Activated CD8-positive, alpha-beta memory T cell treated with anti-CD3 and anti-CD28 coated beads for 1 hour (primary cell): ENCODE measurements at regions not wholly inside any gene's neighbourhood (a gene's known extent, or its start where the extent isn't known, plus 50 kb on each side); places are given as distances from the start of the nearest gene placed in this dataset.
"Not testable (repeated sequence)": the region's sequence is repeated elsewhere in the genome, so short reads cannot be mapped to it uniquely, and the experiment has no call there.

ENCODE experiments used
- DNase-seq, 2 donors: peaks; one replicate each; pipeline ENCODE4 v3.0.0-alpha.2; 2020; ENCODE audit warnings: low read depth in 1 of 2; ENCODE audit errors: extremely low read depth in 1 of 2

DNA sequence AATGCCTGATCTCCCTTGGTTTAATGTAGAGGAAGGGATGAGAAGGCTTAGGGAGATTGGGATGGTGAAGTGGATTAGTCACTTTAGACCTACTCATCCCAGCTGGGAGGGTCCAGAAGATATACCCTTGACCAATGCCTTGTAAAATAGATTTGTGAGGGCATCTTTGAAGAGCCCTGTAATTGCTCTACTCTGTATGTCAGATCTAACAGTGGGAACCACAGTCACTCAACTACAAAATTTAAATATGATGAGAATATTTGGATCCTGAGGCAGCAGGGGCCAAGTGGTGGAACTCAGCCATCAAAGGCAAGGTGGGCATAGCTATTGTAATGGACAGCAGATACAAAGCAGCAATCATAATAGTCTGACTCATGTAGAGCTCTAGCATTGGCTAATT lies 1272.9 kb upstream of the CITED2 start:
- DNase-seq = not testable (repeated sequence)

DNA sequence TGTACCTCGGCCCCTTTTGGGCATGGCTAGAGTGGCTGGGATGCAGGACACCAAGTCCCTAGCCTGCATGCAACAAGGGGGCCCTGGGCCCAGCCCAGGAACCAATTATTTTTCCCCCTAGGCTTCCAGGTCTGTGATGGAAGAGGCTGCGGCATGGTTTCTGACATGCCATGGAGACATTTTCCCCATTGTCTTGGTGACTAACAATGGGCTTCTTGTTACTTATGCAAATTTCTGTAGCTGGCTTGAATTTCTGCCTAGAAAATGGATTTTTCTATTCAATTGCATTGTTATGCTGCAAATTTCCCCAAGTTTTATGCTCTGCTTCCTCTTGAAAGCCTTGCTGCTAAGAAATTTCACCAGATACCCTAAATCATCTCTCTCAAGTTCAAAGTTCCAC lies 1269.6 kb upstream of the CITED2 start:
- DNase-seq = no peak

DNA sequence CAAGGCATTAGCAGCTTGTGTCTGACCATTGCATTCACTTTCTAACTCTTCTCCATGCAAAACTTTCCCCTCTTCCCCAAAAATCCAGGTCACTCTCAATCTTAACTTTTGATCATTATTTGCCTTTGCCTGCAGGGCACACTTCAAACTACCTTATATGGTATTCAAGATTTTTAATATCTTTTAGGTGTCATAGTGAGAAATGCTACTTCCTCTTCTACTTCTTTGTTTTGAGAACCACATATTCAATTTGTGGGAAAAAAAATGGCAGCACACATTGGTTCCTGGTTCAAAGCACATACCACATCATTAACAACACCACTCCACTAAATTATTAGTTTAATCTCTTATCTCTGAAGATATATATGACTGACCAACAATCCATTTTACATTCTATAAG lies 1267.0 kb upstream of the CITED2 start:
- no peak for DNase-seq

DNA sequence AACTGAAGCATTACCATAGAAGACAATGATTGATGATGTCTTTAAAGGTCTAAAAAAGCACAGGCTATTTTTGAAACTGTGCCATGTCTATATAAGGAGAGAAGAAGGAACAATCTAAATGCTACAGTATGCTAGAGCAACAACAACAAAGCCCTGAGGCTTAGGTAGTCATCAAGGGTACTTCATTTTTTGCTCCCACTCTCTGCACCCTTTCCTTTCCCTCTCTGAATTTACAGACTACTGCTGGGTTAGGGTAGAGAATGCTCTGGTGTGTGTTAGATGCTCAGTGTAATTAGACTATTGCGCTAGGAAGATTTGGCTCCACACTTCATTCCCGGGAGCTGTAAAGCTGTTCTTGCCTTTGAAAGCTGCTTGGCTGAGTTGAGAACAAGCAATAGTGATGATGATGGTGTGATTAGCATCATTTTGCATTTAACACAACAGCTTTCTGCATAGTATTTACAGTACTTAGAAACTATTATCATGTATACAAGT lies 1262.5 kb upstream of the CITED2 start:
- no peak for DNase-seq

DNA sequence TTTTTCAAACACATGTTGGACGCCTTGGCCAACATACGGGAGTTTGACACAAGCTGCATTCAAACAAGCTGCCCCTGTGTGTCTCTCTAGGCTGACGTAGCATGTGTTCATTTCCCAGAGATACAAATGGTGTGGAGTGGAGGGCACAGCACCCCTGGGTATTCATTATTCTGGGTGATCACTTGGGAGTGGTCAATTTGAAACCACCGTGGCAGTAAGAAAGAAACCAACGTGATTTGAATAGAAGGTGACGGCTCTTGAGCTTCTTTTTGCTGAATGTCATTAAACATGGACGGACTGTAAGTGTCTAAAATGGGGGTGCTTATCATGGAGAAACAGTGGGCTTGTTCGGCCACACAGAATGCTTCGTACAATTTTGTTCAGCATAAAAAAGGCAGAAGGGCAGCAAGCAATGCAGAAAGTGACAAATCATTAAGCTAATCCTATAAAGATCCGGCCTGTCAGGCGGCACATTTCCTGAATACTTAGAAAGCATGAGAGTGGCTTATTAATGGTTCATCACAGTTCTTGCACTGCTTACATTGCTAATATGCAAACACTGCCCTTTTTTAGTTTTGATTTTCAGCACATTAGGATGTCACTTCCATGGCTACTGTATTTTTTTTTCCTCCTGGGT lies 1261.9 kb upstream of the CITED2 start:
- DNase-seq = no peak

DNA sequence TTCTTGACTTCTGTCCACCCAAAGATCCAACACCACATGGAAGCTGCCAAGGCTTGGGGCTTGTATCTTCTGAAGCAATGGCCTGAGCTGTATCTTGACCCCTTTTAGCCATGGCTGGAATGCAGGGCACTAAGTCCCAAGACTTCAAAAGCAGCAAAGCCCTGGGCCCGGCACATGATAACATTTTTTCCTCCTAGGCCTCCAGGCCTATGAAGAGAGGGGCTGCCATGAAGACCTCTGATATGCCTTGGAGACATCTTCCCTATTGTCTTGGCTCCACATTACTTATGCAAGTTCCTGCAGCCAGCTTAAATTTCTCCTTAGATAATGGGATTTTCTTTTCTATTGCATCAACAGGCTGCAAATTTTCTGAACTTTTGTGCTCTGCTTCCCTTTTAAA lies 1252.6 kb upstream of the CITED2 start:
- DNase-seq = no peak

DNA sequence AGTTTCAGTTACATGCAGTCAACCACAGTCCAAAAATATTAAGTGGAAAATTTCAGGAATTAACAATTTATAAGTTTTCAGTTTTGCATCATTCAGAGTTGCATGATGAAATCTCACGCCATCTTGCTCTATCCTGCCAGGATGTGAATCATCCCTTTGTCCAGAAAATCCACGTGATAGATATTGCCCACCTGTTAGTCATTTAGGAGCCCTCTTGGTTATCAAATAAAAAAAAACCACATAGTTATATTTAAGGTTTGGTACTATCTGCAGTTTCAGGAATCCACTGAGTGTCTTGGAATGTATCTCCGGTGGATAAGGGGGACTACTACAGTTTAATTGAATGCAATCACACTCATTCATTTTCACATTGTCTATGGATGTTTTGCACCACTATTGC lies 1249.0 kb upstream of the CITED2 start:
- no peak for DNase-seq

DNA sequence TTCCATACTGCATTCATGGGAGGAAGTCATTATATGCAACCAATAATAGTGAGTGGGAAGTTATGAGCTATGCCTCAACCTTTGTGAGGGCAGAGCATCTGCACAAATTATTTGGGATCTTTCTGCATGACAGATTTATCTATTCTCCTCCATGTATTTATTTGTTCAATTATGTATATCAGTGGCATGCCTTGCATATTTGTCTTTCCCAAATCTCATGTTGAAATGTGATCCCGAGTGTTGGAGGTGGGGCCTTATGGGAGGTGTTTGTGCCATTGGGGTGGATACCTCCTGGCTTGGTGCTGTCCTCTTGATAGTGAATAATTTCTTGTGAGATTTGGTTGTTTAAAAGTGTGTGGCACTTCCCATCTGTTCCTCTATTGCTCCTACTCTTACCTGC lies 1246.0 kb upstream of the CITED2 start:
- no peak for DNase-seq

DNA sequence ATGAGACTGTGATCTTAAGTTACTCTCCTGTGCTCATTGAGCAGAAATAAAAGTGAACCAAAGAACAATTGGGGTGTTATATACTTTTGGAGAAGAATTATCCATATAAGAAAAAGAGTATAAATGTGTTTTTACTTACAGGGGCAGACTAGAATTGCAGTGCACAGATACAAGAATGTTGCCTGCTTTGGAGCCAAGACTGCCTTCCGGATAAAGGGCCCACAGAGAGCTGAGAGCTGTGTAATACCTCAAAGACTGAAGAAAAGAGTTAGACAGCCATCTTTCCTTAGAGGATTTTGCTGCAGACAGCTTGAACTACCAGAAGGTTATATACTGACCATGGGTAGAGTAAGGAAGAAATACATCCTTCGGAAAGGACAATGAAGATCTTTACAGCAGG lies 1235.5 kb upstream of the CITED2 start:
- no peak for DNase-seq

DNA sequence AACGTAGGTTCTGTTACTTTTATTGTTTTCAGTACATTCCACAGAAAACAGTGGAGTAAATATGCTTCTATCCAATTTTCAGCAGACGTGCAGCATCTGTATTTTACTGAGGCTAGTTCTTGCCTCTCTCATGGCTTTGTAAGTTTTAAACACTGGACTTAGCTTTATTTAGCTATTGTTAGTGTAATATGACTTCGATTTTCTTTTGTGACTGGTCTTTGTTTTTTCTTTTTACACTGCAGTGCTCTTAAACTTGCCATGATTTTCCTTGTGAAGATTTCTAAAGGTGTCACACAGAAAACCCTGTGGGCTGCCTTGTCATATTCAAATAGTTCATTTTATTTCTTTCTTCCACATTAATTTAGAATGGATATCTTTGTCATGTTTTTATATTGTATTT lies 1234.9 kb upstream of the CITED2 start:
- no peak for DNase-seq

DNA sequence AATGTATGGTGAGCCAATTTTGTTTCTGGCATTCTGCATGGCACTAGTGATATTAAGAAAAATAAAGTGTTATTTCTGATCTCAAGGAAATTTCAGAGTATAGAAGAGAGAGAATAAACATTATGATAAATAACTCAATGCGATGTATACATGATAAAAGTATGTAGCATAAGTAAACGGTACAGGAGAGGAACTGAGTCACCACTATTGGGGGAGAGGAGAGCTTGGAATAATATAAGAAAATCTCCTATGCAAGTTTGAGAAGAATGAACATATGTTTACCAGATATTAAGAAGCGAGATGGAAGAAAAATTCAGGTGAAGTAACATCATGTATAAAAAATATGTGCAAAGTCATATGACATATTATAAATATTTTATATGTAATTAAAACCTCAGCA lies 1230.3 kb upstream of the CITED2 start:
- DNase-seq = no peak

DNA sequence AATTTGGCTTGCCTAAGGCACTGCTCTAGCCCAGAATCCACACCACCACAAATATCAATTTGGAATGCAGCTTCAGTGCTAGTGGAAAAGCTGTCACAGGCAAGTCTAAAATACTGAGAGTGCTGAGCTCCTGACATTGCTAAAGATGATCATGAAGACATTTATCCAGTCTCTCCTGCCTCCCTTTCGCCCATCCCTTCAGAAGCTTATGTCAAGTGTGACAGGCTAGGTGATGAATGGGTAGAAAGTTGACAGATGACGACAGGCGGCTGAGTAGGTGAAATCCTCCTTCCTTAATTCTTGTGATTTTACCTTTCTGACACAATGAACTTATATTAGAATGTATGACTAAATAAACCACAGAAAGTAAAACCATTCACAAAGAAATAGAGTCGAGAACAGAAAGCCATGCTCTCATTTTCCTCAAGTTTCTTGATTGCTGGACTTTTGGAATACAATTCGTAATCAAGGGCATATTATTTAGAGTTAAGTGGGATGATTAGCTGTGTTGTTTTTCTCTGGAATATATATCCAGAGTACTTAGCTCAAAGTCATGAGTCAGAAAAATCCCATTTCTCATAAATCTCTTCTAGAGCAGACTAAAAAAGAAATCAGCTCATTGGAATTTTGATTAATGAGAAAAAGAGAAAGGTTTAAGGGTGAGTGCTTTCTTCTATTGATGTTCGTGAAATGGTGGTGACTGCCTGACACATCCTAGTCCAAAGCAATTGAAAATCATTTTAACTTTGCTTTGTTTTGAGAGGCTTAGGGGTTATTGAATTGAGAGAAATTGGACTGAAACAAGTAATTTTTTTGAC lies 1228.2 kb upstream of the CITED2 start:
- DNase-seq = no peak

DNA sequence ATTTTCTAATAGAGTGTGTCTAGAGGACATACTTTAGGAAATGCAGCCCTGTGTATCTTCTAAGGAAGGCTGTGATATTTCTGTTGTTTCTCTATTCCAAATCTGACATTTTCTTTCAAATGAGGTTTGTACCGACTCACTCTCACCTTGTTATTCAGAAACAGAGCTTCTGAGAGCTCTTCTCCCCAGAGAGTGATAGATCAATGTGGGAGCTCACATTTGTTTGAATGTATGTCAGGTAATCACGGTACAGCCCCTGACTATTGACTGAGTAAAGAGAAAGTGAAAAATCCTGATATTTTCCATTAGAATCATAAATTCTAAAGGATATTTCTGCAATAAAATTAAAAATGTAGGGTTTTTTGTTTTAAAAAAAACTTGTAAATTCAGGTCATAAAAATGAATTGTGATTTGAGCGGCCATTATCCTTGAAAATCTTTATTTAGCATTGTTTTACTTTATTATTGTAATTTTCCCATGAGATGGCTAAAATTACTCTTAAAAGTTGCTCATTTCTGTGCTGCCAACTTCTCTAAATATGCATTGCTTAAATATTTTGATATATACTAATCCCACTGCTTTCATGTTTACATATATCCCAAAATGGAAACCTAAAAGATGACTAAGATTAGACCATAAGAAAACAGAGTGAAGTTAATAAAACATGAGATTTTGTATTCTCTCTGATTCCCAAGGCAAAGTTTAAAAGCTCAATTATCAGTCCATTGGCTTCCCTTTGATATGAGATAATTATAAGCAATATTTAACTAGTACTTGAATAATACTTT lies 1226.8 kb upstream of the CITED2 start:
- no peak for DNase-seq

DNA sequence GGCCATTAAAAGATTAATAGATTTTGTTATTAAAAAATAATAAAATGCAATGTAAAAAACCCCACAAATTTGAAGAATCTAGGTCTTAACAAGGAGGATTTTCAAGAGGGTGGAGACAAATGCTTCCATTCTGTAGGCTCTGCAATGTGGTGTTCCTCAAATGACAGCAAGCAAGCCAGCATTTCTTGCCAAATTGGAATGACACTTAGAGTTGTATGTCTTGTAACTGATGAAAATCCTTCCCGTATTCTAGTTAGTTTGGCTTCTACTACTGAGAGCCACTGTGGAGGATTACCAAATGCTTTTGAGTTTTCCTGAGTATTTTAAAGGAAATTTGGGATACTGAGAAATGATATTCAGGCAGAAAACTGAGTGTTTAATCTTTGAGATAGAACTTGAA lies 1225.5 kb upstream of the CITED2 start:
- DNase-seq = no peak

DNA sequence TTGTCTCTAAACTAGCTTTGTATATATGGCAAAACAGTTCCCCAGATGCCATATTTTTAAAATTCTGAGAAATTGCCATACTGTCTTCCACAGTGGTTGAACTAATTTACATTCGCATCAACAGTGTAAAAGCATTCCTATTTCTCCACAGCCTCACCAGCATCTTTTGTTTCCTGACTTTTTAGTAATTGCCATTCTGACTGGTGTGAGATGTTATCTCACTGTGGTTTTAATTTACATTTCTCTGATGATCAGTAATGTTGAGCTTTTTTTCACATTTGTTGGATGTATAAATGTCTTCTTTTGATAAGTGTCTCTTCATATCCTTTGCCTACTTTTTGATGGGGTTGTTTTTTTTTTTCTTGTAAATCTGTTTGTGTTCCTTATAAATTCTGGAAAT lies 1222.7 kb upstream of the CITED2 start:
- no peak for DNase-seq

DNA sequence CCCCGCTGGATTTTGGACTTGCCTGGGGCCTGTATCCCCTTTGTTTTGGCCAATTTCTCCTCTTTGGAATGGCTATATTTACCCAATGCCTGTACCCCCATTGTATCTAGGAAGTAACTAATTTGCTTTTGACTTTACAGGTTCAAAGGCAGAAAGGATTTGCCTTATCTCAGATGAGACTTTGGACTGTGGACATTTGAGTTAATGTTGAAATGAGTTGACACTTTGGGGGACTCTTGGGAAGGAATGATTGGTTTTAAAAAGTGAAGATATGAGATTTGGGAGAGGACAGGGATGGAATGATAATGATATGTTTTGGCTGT lies 1220.3 kb upstream of the CITED2 start:
- no peak for DNase-seq

DNA sequence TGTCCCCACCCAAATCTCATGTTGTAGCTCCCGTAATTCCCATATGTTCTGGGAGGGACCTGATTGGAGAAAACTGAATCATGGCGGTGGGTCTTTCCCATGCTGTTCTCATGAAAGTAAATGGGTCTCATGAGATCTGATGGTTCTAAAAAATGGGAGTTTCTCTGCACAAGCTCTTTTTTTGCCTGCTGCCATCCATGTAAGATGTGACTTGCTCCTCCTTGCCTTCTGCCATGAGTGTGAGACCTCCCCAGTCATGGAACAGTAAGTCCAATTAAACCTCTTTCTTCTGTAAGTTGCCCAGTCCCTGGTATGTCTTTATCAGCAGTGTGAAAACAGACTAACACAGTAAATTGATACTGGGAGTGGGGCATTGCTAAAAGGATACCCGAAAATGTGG lies 1218.4 kb upstream of the CITED2 start:
- no peak for DNase-seq

DNA sequence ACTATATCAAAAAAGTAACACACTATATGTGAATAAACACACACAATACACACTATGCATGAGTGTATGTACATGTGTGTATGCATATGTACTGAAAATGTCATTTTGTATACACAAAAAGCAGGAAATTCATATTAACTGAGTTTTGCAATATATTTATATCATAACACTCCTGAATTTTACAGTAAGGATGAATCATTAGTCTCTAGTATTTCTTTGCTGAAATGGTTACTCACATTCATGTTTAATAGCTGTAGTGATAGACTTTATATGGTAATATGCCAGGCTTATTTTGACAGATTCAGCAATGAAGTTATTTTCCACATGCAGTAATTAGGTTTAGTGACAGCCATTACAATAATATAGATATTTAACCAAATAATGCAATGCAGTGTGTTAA lies 1216.2 kb upstream of the CITED2 start:
- no peak for DNase-seq

DNA sequence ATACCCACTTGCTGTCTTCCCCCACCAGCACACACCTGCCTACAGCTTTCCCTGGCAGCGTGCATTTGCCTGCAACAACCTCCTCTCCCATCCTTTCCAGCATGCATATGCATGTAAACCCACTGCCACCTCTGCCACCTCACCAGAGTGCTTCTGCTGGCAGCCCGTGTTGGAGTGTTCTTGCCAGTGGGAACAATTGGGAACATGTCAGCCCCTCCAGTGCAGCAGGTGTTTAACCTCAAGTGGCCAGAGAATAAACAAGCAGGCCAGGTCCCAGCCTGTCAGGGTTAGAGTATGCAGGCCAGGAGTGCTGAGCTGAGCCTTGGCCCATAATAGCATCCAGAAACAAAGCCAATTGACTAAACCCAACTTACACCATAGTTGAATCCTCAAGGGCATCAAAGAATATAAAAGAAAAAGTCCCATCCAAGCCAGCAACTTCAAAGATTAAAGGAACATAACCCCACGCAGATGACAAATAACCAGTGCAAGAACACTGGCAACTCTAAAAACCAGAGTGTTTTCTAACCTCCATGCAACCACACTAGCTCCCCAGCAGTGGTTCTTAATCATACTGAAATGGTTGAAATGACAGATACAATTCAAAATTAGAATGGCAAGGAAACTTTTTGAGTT lies 1212.1 kb upstream of the CITED2 start:
- DNase-seq = no peak

DNA sequence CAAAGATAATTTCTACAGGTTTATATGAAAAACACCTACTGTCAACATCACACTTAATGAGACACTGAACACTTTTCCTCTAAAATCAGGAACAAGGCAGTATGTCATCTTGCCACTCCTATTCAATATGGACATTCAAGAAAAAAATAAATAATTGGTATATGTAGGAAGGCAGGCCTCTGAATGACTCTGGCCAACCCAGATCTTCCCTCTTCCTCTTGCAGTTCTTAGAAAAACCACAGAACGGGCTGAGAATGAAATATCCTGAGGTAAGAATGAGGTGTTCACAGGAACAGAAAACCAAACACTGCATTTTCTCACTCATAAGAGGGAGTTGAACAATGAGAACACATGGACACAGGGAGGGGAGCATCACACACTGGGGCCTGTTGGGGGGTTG lies 1207.2 kb upstream of the CITED2 start:
- DNase-seq = no peak

DNA sequence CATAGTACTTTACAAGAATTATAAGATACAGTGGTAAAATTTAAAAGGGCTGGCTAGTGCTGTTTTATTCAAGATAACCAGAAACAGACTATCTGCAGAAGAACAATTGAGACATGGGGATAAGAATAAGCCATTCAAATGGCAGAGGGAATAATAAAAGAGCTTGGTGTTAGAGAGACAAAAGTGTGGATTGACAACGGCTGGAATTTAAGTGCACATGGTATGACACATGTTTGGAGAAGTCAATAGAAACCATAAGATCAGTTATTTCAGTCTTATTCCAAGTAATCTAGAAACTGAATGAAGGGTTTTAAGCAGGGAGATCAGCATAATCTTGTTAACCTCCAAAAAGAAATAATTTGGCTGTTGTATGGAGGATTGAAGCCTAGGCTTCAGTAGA lies 1205.5 kb upstream of the CITED2 start:
- no peak for DNase-seq
